ENCODE measurements at regions not wholly inside any gene's neighbourhood (a gene's known extent, or its start where the extent isn't known, plus 50 kb on each side); places are given as distances from the start of the nearest gene placed in this dataset.
A peak's percentile ranks its signal among the peaks of the same experiment; 100 is the strongest.

DNA sequence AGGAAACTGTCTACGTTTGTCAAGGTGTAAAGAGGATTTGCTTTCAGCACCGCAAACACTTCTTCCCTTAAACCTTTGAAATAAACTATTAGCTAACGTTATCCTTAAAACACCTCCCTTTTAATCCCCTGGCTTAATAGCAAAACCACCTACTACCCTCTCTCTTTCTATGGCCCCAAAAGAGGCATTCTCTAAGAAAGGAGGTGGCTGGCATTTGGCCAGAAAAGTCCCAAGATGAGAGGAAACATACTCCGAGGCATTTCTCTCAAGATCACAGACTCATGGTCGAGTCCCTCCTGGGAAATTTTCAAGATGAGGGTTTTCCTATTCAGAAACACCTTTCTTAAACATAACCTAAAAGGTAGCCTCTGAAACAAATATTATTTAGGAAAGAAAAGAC is 60.6 kb upstream of the VCX3B start:
- intact Hi-C loops (cut with DNase I) = no loop called here
- DNase-seq = no peak
- Histone ChIP-seq H3K36me3 (no peaks in the 10 kb centered on the region), H3K4me1 (no peaks in the 10 kb centered on the region), H3K27ac (peak overlapping the region; percentile 24), H3K9me3 (no peaks in the 10 kb centered on the region), H3K27me3 (ENCODE audit: low read depth) (no peaks in the 10 kb centered on the region), H3K4me3 (no peak overlapping the region)
- TF ChIP-seq, protein P1, sequence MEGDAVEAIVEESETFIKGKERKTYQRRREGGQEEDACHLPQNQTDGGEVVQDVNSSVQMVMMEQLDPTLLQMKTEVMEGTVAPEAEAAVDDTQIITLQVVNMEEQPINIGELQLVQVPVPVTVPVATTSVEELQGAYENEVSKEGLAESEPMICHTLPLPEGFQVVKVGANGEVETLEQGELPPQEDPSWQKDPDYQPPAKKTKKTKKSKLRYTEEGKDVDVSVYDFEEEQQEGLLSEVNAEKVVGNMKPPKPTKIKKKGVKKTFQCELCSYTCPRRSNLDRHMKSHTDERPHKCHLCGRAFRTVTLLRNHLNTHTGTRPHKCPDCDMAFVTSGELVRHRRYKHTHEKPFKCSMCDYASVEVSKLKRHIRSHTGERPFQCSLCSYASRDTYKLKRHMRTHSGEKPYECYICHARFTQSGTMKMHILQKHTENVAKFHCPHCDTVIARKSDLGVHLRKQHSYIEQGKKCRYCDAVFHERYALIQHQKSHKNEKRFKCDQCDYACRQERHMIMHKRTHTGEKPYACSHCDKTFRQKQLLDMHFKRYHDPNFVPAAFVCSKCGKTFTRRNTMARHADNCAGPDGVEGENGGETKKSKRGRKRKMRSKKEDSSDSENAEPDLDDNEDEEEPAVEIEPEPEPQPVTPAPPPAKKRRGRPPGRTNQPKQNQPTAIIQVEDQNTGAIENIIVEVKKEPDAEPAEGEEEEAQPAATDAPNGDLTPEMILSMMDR (IDR thresholded peaks at IDR 0.05) = no peak
- peak in 1 of 2 donors; percentile 22 for ATAC-seq

DNA sequence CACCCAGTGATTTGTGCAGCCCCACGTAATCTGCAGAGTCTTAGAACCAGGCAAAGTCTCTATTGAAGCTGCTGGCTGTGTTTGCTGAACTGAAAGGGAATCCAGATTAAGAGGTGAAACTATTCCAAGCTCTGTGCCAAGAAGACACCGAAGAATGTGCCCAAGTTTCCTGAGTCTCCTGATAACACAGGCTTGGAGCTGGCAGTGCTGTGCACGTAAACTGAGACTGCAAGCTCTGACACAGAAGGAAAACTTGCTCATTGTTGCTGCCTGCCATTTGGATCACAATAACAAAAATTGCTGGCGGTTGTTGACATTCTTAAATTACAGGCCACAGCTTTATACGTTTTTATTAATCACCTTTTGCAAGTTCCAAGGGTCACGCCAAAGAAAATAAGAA is 60.2 kb upstream of the VCX3B start:
- H3K27me3 ChIP-seq (ENCODE audit: low read depth) = no peaks in the 10 kb centered on the region
- H3K4me3 ChIP-seq = no peak overlapping the region
- H3K27ac ChIP-seq = peak overlapping the region; percentile 24
- no peaks in the 10 kb centered on the region for H3K9me3 ChIP-seq
- TF ChIP-seq, protein P1 (IDR thresholded peaks at IDR 0.05) = no peak
- peak; percentile 65 to 88 for ATAC-seq
- intact Hi-C loops (cut with DNase I) = no loop called here
- no peaks in the 10 kb centered on the region for H3K4me1 ChIP-seq
- H3K36me3 ChIP-seq = no peaks in the 10 kb centered on the region
- DNase-seq = no peak

DNA sequence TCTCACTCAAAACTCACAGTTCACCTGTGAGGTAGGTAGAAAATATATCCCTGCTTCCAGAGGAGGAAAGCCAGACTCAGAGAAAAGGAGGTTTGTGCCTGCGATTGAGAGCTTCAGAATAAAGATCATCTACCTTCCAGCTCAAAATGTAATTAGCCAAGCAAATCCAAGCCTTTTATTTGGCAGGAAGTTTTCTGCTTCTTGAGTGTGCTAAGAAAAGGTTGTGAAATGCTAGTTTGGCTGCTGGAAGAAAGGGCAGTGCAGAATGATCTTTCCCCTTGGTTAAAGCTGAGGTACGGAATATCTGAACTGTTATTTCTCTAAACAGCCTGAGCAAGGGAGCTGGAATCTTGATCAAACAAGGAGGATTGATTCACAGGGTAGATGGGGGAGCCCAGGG is 59.7 kb upstream of the VCX3B start:
- Histone ChIP-seq H3K9me3 (no peaks in the 10 kb centered on the region), H3K27me3 (ENCODE audit: low read depth) (no peaks in the 10 kb centered on the region), H3K27ac (no peak overlapping the region), H3K4me1 (no peaks in the 10 kb centered on the region), H3K36me3 (no peaks in the 10 kb centered on the region), H3K4me3 (no peak overlapping the region)
- DNase-seq (no peak), ATAC-seq (peak in 1 of 2 donors; percentile 68)
- TF ChIP-seq, protein P1 (IDR thresholded peaks at IDR 0.05) = no peak
- intact Hi-C loops (cut with DNase I) = no loop called here

DNA sequence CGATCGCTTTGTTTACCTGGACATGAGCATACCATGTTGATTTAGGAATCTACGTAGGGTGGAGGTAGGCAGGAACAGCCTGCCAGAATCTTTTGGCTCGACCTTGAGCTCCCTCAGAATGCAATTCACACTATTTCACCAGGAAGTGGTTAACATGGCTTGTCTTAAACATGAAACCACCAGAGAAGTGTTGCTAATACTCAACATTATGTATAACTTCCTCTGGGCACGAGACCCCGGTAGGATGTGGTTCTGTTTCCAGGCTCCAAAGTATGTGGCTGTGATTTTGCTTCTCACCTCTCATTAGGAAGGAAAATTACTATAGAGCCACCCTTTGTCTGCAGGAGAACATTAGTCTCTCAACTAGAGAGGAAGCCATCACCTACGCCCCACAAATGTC is 59.0 kb upstream of the VCX3B start:
- intact Hi-C loops (cut with DNase I) = no loop called here
- no peak for ATAC-seq
- H3K27me3 ChIP-seq (ENCODE audit: low read depth) = no peaks in the 10 kb centered on the region
- no peak for DNase-seq
- TF ChIP-seq, protein P1 (IDR thresholded peaks at IDR 0.05) = no peak
- H3K4me3 ChIP-seq = no peak overlapping the region
- H3K4me1 ChIP-seq = no peaks in the 10 kb centered on the region
- H3K9me3 ChIP-seq = no peaks in the 10 kb centered on the region
- H3K36me3 ChIP-seq = no peaks in the 10 kb centered on the region
- H3K27ac ChIP-seq = no peak overlapping the region

DNA sequence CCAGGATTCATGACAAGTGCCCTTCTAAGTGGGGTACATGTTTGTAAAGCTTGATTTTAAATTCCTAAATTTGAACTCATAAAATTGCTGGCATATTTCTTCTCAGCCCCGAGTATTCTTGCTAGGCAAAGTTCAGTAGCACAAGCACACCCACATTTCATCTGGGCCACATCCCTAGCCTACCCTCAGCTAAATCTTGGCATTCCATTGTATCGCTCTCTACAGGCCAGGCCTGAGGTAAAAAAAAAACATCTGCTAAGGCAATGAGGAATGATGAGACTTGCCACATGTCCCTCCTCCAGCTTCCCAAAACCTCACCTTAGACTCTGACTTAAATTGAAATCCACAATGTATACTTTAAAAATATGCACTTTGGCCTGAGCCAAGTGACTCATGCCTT is 51.4 kb upstream of the VCX3B start:
- TF ChIP-seq, protein P1 (IDR thresholded peaks at IDR 0.05) = no peak
- H3K27ac ChIP-seq = no peak overlapping the region

More for the DNA sequence above, 51.4 kb upstream of the VCX3B start:
- intact Hi-C loops (cut with DNase I) = no loop called here
- no peaks in the 10 kb centered on the region for H3K9me3 ChIP-seq
- no peaks in the 10 kb centered on the region for H3K27me3 ChIP-seq (ENCODE audit: low read depth)
- H3K4me3 ChIP-seq = no peak overlapping the region
- no peaks in the 10 kb centered on the region for H3K36me3 ChIP-seq
- no peaks in the 10 kb centered on the region for H3K4me1 ChIP-seq
- DNase-seq (no peak), ATAC-seq (peak; percentile 51 to 91)

Data from lower lobe of right lung (tissue), 2 donors.